IMR-90 (cell line): ENCODE measurements at regions not wholly inside any gene's neighbourhood (a gene's known extent, or its start where the extent isn't known, plus 50 kb on each side); places are given as distances from the start of the nearest gene placed in this dataset.

Experiments used
- ATAC-seq: fragments of 200-7000 bp; cut with Tn5 transposase; 2 replicates; pipeline ENCODE4 v1.9.1; 2020; ENCODE audit warnings: low read depth, mild to moderate bottlenecking, moderate library complexity
- BruUV-seq: library from RNA; stranded (reverse); fragments of 400-500 nt; replicated peaks from 2 replicates; lab custom pipeline; 2021; lab: Mats Ljungman, UMichigan
- CTCF ChIA-PET: fragments of 300-600 bp; formaldehyde crosslinking; extraction: SDS; loops from one replicate; lab custom pipeline; 2021; ENCODE audit warnings: antibody characterized with exemption; lab: Yijun Ruan, JAX
- POLR2A ChIA-PET: fragments of 300-600 bp; sonication (Branson Sonifier 250); formaldehyde crosslinking; loops from one replicate; lab custom pipeline; 2022; ENCODE audit warnings: antibody characterized with exemption; ENCODE audit not compliant: unreplicated experiment; lab: Charles Lee
- DNase-seq: peaks from one replicate; pipeline ENCODE4 v3.0.0; 2013
- H2AFZ ChIP-seq: replicated peaks from 2 replicates; pipeline ENCODE3; 2013; ENCODE audit warnings: low read length, mild to moderate bottlenecking; ENCODE audit not compliant: poor library complexity
- H2AK5ac ChIP-seq: 2 replicates; pipeline ENCODE4 v1.6.1; 2013; ENCODE audit warnings: low read depth, low read length, inconsistent platforms
- H2AK9ac ChIP-seq: replicated peaks from 2 replicates; pipeline ENCODE3; 2013; ENCODE audit warnings: mild to moderate bottlenecking, low read depth, low read length, moderate library complexity; ENCODE audit not compliant: poor library complexity
- H2BK120ac ChIP-seq: 2 replicates; pipeline ENCODE4 v1.6.1; 2013; ENCODE audit warnings: low read depth, low read length, inconsistent platforms
- H2BK15ac ChIP-seq: 3 replicates; pipeline ENCODE4 v1.6.1; 2013; ENCODE audit warnings: low read depth, low read length, inconsistent platforms
- H2BK20ac ChIP-seq: 2 replicates; pipeline ENCODE4 v1.6.1; 2013; ENCODE audit warnings: low read depth, mild to moderate bottlenecking, inconsistent platforms, low read length, moderate library complexity
- H2BK5ac ChIP-seq: 2 replicates; pipeline ENCODE4 v1.6.1; 2013; ENCODE audit warnings: mild to moderate bottlenecking, low read depth, low read length, inconsistent platforms; ENCODE audit not compliant: poor library complexity, severe bottlenecking
- H3K14ac ChIP-seq: replicated peaks from 2 replicates; pipeline ENCODE4 v1.6.1; 2013; ENCODE audit warnings: low read depth, low read length, inconsistent platforms
- H3K18ac ChIP-seq: 2 replicates; pipeline ENCODE4 v1.6.1; 2013; ENCODE audit warnings: low read depth, low read length, control low read depth
- H3K23ac ChIP-seq: 2 replicates; pipeline ENCODE4 v1.6.1; 2013; ENCODE audit warnings: low read depth, low read length, inconsistent platforms
- H3K27ac ChIP-seq: 2 replicates; pipeline ENCODE4 v1.5.1; 2013; ENCODE audit warnings: mild to moderate bottlenecking, control low read depth, low read length; ENCODE audit not compliant: insufficient read depth
- H3K27me3 ChIP-seq: 2 replicates; pipeline ENCODE4 v1.6.1; 2013; ENCODE audit warnings: low read length; ENCODE audit not compliant: control insufficient read depth, insufficient read depth
- H3K36me3 ChIP-seq: 2 replicates; pipeline ENCODE4 v1.6.1; 2013; ENCODE audit warnings: low read length, mixed read lengths; ENCODE audit not compliant: control insufficient read depth, insufficient read depth
- H3K4ac ChIP-seq: 2 replicates; pipeline ENCODE4 v1.6.1; 2013; ENCODE audit warnings: low read depth, low read length, inconsistent platforms
- H3K4me1 ChIP-seq: 2 replicates; pipeline ENCODE4 v1.6.1; 2013; ENCODE audit warnings: low read length, mixed read lengths; ENCODE audit not compliant: control insufficient read depth, insufficient read depth
- H3K4me2 ChIP-seq: 2 replicates; pipeline ENCODE4 v1.6.1; 2013; ENCODE audit warnings: low read depth, mild to moderate bottlenecking, control low read depth, low read length, moderate library complexity
- H3K4me3 ChIP-seq: 2 replicates; pipeline ENCODE4 v1.5.1; 2013; ENCODE audit warnings: low read depth, mild to moderate bottlenecking, control low read depth, low read length, moderate library complexity; ENCODE audit not compliant: insufficient read depth
- H3K56ac ChIP-seq: 2 replicates; pipeline ENCODE4 v1.6.1; 2013; ENCODE audit warnings: low read length, inconsistent platforms; ENCODE audit not compliant: insufficient read depth; ENCODE audit errors: extremely low read depth
- H3K79me1 ChIP-seq, 2 experiments: 2 replicates each; pipeline ENCODE4 v1.6.1; 2013; ENCODE audit warnings: low read length in 2 of 2, inconsistent platforms in 1 of 2, low read depth in 1 of 2
- H3K9ac ChIP-seq: 2 replicates; pipeline ENCODE4 v1.6.1; 2013; ENCODE audit warnings: low read depth, low read length, control low read depth
- H3K9me1 ChIP-seq: 2 replicates; pipeline ENCODE4 v1.6.1; 2013; ENCODE audit warnings: low read length, inconsistent platforms; ENCODE audit not compliant: insufficient read depth
- H3K9me3 ChIP-seq: 2 replicates; pipeline ENCODE4 v1.6.1; 2013; ENCODE audit warnings: low read length; ENCODE audit not compliant: control insufficient read depth, insufficient read depth
- H4K20me1 ChIP-seq: 2 replicates; pipeline ENCODE4 v1.6.1; 2013; ENCODE audit warnings: low read length, inconsistent platforms; ENCODE audit not compliant: insufficient read depth
- H4K5ac ChIP-seq: 2 replicates; pipeline ENCODE4 v1.6.1; 2013; ENCODE audit warnings: mild to moderate bottlenecking, low read depth, low read length, control low read depth
- H4K8ac ChIP-seq, 2 experiments: 2 replicates each; pipeline ENCODE4 v1.6.1; 2013; ENCODE audit warnings: low read depth in 2 of 2, low read length in 2 of 2, control low read depth in 1 of 2, inconsistent platforms in 1 of 2
- H4K91ac ChIP-seq: 2 replicates; pipeline ENCODE4 v1.6.1; 2013; ENCODE audit warnings: low read depth, low read length, inconsistent platforms; ENCODE audit not compliant: insufficient read depth
- CHD1 ChIP-seq: IDR thresholded peaks from 2 replicates; pipeline ENCODE4 v1.6.1; 2012; ENCODE audit warnings: low read depth, low read length, improper control_type of control experiment
- CTCF ChIP-seq: conservative IDR thresholded peaks from 2 replicates; pipeline ENCODE4 v1.5.1; 2012; ENCODE audit warnings: mild to moderate bottlenecking, low read depth, low read length, improper control_type of control experiment
- ELK1 ChIP-seq: fragments of 150-350 bp; IDR thresholded peaks from 2 replicates; pipeline ENCODE4 v1.6.1; 2016; ENCODE audit warnings: low read depth, mild to moderate bottlenecking, low read length, moderate library complexity, borderline replicate concordance
- FOS ChIP-seq: fragments of 150-350 bp; IDR thresholded peaks from 2 replicates; pipeline ENCODE4 v1.6.1; 2016; ENCODE audit warnings: low read depth, low read length
- MAZ ChIP-seq: IDR thresholded peaks from 2 replicates; pipeline ENCODE4 v1.6.1; 2012; ENCODE audit warnings: low read depth, mild to moderate bottlenecking, low read length, improper control_type of control experiment, moderate library complexity, borderline replicate concordance
- RAD21 ChIP-seq: IDR thresholded peaks from 2 replicates; pipeline ENCODE4 v1.6.1; 2012; ENCODE audit warnings: low read length, improper control_type of control experiment
- RFX5 ChIP-seq: IDR thresholded peaks from 2 replicates; pipeline ENCODE4 v1.8.0; 2012; ENCODE audit warnings: low read depth, mild to moderate bottlenecking, low read length, moderate library complexity
- WGBS, 2 experiments: methylation state at CpG; one replicate each; pipeline versions ENCODE4 v1.1.5 to v1.1.7; 2013; ENCODE audit warnings: missing lambda C conversion rate in 2 of 2; ENCODE audit not compliant: insufficient read length in 1 of 2; ENCODE audit errors: extremely low coverage in 2 of 2; 5-methylcytosine and 5-hydroxymethylcytosine counted together
- dilution Hi-C: fragments of 300-500 bp; cut with HindIII; formaldehyde crosslinking; loops from one replicate; pipeline ENCODE4 v1.14.3; 2018; ENCODE audit warnings: low sequenced_read_pairs; ENCODE audit not compliant: unreplicated experiment
- in situ Hi-C: fragments of 300-500 bp; cut with MboI; formaldehyde crosslinking; loops from 3 replicates; pipeline ENCODE4 v1.14.3; 2019; ENCODE audit warnings: low sequenced_read_pairs, inconsistent platforms, mixed read lengths
- intact Hi-C: fragments of 100-400 bp; cut with micrococcal nuclease; formaldehyde crosslinking; loops from 2 replicates; pipeline ENCODE4 v1.10.0; 2022

GRCh38 chr12:125283521-125283920 lies 218.3 kb downstream of the AACS start:
- no peak for ATAC-seq
- in situ Hi-C loops: no loop called here
- Histone ChIP-seq H2AK5ac (no peak overlapping the region), H3K27me3 (no peaks in the 10 kb centered on the region), H3K9me3 (peaks cover 15% of the 10 kb centered on the region), H2BK20ac (no peak overlapping the region), H2BK120ac (no peak overlapping the region), H4K20me1 (no peaks in the 10 kb centered on the region), H3K9me1 (no peaks in the 10 kb centered on the region), H3K23ac (no peak overlapping the region), H2BK5ac (no peak overlapping the region), H2AFZ (no peak overlapping the region), H3K4me1 (no peaks in the 10 kb centered on the region), H3K56ac (no peak overlapping the region), H3K27ac (no peak overlapping the region), H4K8ac (no peak overlapping the region), H3K4me2 (no peak overlapping the region), H4K5ac (no peak overlapping the region), H4K91ac (no peak overlapping the region), H2AK9ac (no peak overlapping the region), H3K9ac (no peak overlapping the region), H3K79me1 (no peaks in the 10 kb centered on the region), H3K36me3 (no peaks in the 10 kb centered on the region), H2BK15ac (no peak overlapping the region), H3K4me3 (no peak overlapping the region), H3K4ac (no peak overlapping the region), H3K14ac (no peak overlapping the region), H3K18ac (no peak overlapping the region)
- BruUV-seq: no TSS peak
- DNase-seq: no peak
- intact Hi-C loops: no loop called here
- no peak for TF ChIP-seq MAZ
- TF ChIP-seq RAD21: no peak
- no peak for TF ChIP-seq FOS
- TF ChIP-seq CHD1: no peak
- no peak for TF ChIP-seq CTCF
- TF ChIP-seq RFX5: no peak
- no peak for TF ChIP-seq ELK1
- POLR2A ChIA-PET: no interaction called here
- WGBS, 2 experiments: no CpG with 5 or more reads among the region's 9 CpGs
- CTCF ChIA-PET: no interaction called here
- dilution Hi-C loops: no loop called here
